Central memory CD8-positive, alpha-beta T cell (primary cell): ENCODE measurements at regions not wholly inside any gene's neighbourhood (a gene's known extent, or its start where the extent isn't known, plus 50 kb on each side); places are given as distances from the start of the nearest gene placed in this dataset.

ENCODE experiments used
- ATAC-seq: fragments of 150-1000 bp; cut with Tn5 transposase; replicated peaks from 2 replicates; pipeline ENCODE4 v1.10.0; 2022; ENCODE audit warnings: mild to moderate bottlenecking, moderate FRiP score, moderate number of reproducible peaks; ENCODE audit not compliant: poor library complexity, severe bottlenecking; ENCODE audit errors: extremely low read depth
- DNase-seq, 2 donors: peaks; one replicate each; pipeline ENCODE4 v3.0.0; 2021; ENCODE audit warnings: low spot score in 2 of 2
- H3K27ac Mint-ChIP-seq: one replicate; pipeline ENCODE4 v1.8.0; 2022; ENCODE audit warnings: low read depth, mild to moderate bottlenecking, moderate library complexity, mixed read lengths
- H3K27me3 Mint-ChIP-seq: one replicate; pipeline ENCODE4 v1.8.0; 2022; ENCODE audit warnings: mixed read lengths
- H3K36me3 Mint-ChIP-seq: one replicate; pipeline ENCODE4 v1.8.0; 2022; ENCODE audit warnings: mild to moderate bottlenecking, moderate library complexity, mixed read lengths; ENCODE audit not compliant: insufficient read depth
- H3K4me1 Mint-ChIP-seq: one replicate; pipeline ENCODE4 v1.8.0; 2022; ENCODE audit warnings: mixed read lengths
- H3K4me3 Mint-ChIP-seq: one replicate; pipeline ENCODE4 v1.8.0; 2022; ENCODE audit warnings: mild to moderate bottlenecking, moderate library complexity, mixed read lengths
- H3K9me3 Mint-ChIP-seq: one replicate; pipeline ENCODE4 v1.8.0; 2022; ENCODE audit warnings: mixed read lengths

DNA sequence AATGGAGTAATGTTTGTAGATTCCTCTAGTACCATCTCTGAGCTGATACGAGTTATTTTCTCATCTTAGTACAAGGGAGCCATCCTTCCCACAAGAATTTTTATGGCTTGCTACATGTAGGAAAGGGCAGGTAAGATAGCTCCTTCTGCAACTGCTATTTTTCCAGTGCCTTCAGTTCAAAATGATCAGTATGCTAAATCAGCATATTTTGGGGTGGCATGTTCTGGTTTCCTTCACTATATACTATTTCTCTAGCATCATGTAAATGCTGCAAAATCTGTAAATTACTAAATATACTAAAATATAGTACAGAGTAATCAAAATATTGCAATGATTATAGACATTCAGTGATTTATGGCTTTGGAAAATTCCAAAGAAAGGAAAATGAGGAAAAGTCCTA lies 1230.0 kb upstream of the CHAC2 start:
- no peak overlapping the region for H3K27ac Mint-ChIP-seq
- DNase-seq (no peak), ATAC-seq (no peak)
- H3K9me3 Mint-ChIP-seq = peaks cover 9% of the 10 kb centered on the region
- H3K36me3 Mint-ChIP-seq = no peaks in the 10 kb centered on the region
- no peaks in the 10 kb centered on the region for H3K4me1 Mint-ChIP-seq
- no peak overlapping the region for H3K4me3 Mint-ChIP-seq
- H3K27me3 Mint-ChIP-seq = no peaks in the 10 kb centered on the region

DNA sequence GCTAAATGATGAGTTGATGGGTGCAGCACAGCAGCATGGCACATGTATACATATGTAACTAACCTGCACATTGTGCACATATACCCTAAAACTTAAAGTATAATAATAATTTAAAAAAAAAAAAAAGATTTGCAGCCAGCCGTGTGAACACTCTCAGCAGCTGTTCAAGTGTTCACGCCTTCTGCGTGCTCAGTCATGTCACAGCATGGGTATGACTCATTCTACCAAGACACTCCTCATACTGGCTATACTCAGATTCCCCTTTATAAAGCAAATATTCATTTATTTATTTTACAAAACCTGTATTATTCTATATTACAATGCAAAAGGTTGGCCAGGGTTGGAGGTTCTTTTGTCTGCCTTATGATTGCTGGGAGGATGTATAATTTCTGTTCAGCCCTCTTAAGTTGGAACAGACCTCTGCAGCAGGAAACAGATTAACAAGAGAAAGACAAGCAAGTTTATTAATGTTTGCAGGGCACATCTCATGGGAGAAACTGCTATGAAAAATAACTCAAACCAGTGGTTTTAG lies 1230.6 kb upstream of the CHAC2 start:
- DNase-seq (no peak), ATAC-seq (no peak)
- Mint-ChIP-seq H3K27ac (no peak overlapping the region), H3K9me3 (peaks cover 8% of the 10 kb centered on the region), H3K36me3 (no peaks in the 10 kb centered on the region), H3K4me1 (no peaks in the 10 kb centered on the region), H3K27me3 (no peaks in the 10 kb centered on the region), H3K4me3 (no peak overlapping the region)

- peaks cover 4% of the 10 kb centered on the region for H3K9me3 Mint-ChIP-seq
- H3K4me1 Mint-ChIP-seq = no peaks in the 10 kb centered on the region
- no peaks in the 10 kb centered on the region for H3K27me3 Mint-ChIP-seq
- DNase-seq (no peak), ATAC-seq (no peak)
- no peak overlapping the region for H3K4me3 Mint-ChIP-seq
- no peaks in the 10 kb centered on the region for H3K36me3 Mint-ChIP-seq
- no peak overlapping the region for H3K27ac Mint-ChIP-seq
Observed at GRCh38 chr2:52532956-52533355, 1234.6 kb upstream of the CHAC2 start.

GRCh38 chr2:52526735-52527134 lies 1240.9 kb upstream of the CHAC2 start:
- H3K36me3 Mint-ChIP-seq = no peaks in the 10 kb centered on the region
- H3K27ac Mint-ChIP-seq = no peak overlapping the region
- no peaks in the 10 kb centered on the region for H3K4me1 Mint-ChIP-seq
- no peaks in the 10 kb centered on the region for H3K27me3 Mint-ChIP-seq
- ATAC-seq (no peak), DNase-seq (no peak)
- H3K4me3 Mint-ChIP-seq = no peak overlapping the region
- H3K9me3 Mint-ChIP-seq = no peaks in the 10 kb centered on the region

- Mint-ChIP-seq H3K27ac (no peak overlapping the region), H3K27me3 (no peaks in the 10 kb centered on the region), H3K9me3 (no peaks in the 10 kb centered on the region)
Observed at GRCh38 chr2:52520644-52521043, 1247.0 kb upstream of the CHAC2 start.

DNA sequence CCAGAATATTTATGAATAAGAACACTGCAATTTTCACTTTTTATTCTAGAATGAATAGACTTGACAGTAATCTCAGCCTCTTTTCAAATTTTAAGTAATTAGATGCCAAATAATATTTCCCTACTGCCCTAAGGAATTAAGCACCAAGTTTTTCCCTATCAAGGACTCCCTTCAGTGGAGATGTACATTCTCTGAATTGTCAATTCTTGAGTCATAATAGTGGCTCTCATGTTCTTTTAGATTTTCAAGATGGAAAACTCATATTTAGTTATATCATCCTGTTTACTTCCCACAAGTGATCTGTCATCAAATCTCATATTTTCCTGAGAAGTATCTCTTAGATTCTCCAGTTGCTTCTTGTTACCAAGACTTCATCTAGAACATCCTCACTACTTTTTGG lies 1248.9 kb upstream of the CHAC2 start:
- no peak for DNase-seq
- no peaks in the 10 kb centered on the region for H3K9me3 Mint-ChIP-seq
- no peaks in the 10 kb centered on the region for H3K27me3 Mint-ChIP-seq
- H3K27ac Mint-ChIP-seq = no peak overlapping the region
- no peaks in the 10 kb centered on the region for H3K36me3 Mint-ChIP-seq
- no peaks in the 10 kb centered on the region for H3K4me1 Mint-ChIP-seq
- no peak for ATAC-seq
- H3K4me3 Mint-ChIP-seq = no peak overlapping the region

More at GRCh38 chr2:52520644-52521043, 1247.0 kb upstream of the CHAC2 start:
- DNase-seq (no peak), ATAC-seq (no peak)
- Mint-ChIP-seq H3K36me3 (no peaks in the 10 kb centered on the region), H3K4me3 (no peak overlapping the region), H3K4me1 (no peaks in the 10 kb centered on the region)

DNA sequence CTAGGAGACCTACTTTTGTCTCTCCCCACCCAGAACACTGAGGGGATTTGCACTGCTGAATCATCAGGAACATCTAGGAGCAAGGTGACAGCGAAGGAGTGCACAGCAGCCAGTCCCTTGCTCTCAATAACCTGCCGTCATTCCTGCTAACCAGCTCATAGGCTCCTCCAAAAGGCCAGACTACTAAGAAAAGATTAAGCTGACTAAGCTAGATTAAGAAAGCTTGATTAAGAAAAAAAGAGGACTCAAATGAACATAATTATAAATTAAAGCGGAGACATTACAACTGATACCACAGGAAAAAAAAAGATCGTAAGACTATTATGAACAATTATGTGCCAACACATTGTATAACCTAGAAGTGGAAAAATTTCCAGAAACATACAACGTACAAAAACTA lies 1254.8 kb upstream of the CHAC2 start:
- H3K27me3 Mint-ChIP-seq = no peaks in the 10 kb centered on the region
- H3K36me3 Mint-ChIP-seq = no peaks in the 10 kb centered on the region
- H3K4me1 Mint-ChIP-seq = no peaks in the 10 kb centered on the region
- no peak for ATAC-seq
- peaks cover 7% of the 10 kb centered on the region for H3K9me3 Mint-ChIP-seq
- DNase-seq = no peak
- no peak overlapping the region for H3K27ac Mint-ChIP-seq
- H3K4me3 Mint-ChIP-seq = no peak overlapping the region

DNA sequence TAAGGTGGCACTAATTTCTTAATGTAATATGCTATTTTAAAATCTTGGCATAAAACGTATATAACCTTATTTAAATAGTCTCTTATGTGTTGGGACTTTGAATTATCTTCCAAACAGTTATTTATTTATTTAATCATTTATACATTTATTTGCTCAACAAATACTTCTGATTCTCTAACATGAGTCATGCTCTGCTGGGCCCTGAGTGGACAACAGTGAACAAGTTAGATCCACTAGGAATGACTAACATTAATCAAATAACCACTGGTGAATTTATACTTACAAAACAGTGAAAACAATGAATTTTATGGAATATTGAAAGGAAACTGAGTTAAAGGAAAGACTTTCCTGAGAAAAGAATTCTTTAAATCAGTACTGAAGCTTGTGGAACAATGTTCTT lies 1257.2 kb upstream of the CHAC2 start:
- DNase-seq (no peak), ATAC-seq (no peak)
- Mint-ChIP-seq H3K9me3 (peaks cover 7% of the 10 kb centered on the region), H3K27me3 (no peaks in the 10 kb centered on the region), H3K27ac (no peak overlapping the region), H3K36me3 (no peaks in the 10 kb centered on the region), H3K4me1 (no peaks in the 10 kb centered on the region), H3K4me3 (no peak overlapping the region)

DNA sequence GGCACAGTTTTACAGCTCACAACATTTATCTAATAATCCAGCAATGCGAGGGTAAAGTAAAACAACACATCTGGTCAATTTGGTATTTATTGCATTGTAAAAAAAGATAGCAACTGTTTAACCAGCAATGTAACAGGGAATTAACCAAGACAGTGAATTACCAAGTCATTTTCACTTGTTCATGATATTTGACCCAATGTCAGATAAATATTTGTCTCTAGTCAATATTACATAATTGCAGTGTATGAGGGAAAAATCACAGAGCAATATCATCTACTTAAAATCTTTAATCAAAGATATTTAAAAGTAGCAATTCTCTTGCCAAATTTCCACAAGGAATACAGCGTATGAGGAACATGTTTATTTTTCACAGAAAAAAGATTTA lies 1265.1 kb upstream of the CHAC2 start:
- Mint-ChIP-seq H3K36me3 (no peaks in the 10 kb centered on the region), H3K27me3 (no peaks in the 10 kb centered on the region), H3K9me3 (peaks cover 9% of the 10 kb centered on the region), H3K4me1 (no peaks in the 10 kb centered on the region), H3K4me3 (no peak overlapping the region), H3K27ac (no peak overlapping the region)
- no peak for DNase-seq
- ATAC-seq = no peak

- DNase-seq (no peak), ATAC-seq (no peak)
- H3K27me3 Mint-ChIP-seq = no peaks in the 10 kb centered on the region
- H3K9me3 Mint-ChIP-seq = peaks cover 9% of the 10 kb centered on the region
- no peaks in the 10 kb centered on the region for H3K4me1 Mint-ChIP-seq
- no peaks in the 10 kb centered on the region for H3K36me3 Mint-ChIP-seq
- no peak overlapping the region for H3K4me3 Mint-ChIP-seq
- no peak overlapping the region for H3K27ac Mint-ChIP-seq
Observed at GRCh38 chr2:52501715-52502475, 1265.7 kb upstream of the CHAC2 start.

DNA sequence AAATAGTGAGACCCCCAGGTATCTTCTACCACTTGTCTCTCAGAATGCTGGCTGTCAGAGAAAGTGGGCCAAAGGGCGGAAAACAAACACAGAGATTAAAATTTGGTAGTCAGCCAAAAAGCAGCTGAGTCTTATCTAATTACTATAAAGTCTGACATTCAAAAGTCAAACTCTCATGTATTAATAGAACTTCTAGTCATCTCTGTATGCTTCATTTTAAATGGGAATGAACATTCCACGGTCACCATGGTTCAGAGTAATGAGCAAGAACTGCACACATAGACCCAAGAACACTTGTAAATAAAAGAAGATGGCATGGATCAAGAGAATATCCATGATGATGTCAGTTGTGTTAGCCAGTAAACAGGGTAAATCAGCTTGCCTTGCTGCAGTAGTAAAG lies 1267.0 kb upstream of the CHAC2 start:
- H3K4me3 Mint-ChIP-seq = no peak overlapping the region
- DNase-seq (no peak), ATAC-seq (no peak)
- no peaks in the 10 kb centered on the region for H3K36me3 Mint-ChIP-seq
- H3K27ac Mint-ChIP-seq = no peak overlapping the region
- H3K9me3 Mint-ChIP-seq = peaks cover 9% of the 10 kb centered on the region
- H3K27me3 Mint-ChIP-seq = no peaks in the 10 kb centered on the region
- no peaks in the 10 kb centered on the region for H3K4me1 Mint-ChIP-seq

GRCh38 chr2:52498077-52498750 lies 1269.4 kb upstream of the CHAC2 start:
- ATAC-seq = no peak
- no peaks in the 10 kb centered on the region for H3K9me3 Mint-ChIP-seq
- H3K4me1 Mint-ChIP-seq = no peaks in the 10 kb centered on the region
- H3K36me3 Mint-ChIP-seq = no peaks in the 10 kb centered on the region
- no peak overlapping the region for H3K27ac Mint-ChIP-seq
- no peak overlapping the region for H3K4me3 Mint-ChIP-seq
- no peak for DNase-seq
- H3K27me3 Mint-ChIP-seq = no peaks in the 10 kb centered on the region

DNA sequence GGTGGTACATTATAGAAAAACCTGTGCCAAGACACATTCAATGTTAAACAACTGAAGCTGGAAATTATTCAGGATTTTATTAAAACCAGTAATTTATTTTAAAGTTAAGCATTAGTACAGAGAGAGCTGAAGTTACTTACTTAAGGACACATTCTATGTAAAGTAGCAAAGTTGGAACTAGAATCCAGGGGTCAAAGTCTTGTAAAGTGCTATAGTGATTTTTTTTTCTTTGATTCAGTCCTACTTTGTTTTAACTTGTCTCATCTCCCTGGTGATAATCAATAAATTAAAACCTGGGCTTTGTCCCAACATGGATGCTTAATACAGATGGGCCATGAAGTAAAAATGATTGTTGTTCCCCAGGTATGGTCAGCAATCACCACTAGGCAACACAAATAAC lies 1271.8 kb upstream of the CHAC2 start:
- Mint-ChIP-seq H3K27ac (no peak overlapping the region), H3K9me3 (peaks cover 9% of the 10 kb centered on the region)
- ATAC-seq = no peak

More for the DNA sequence above, 1271.8 kb upstream of the CHAC2 start:
- no peak for DNase-seq
- Mint-ChIP-seq H3K27me3 (no peaks in the 10 kb centered on the region), H3K4me1 (no peaks in the 10 kb centered on the region), H3K4me3 (no peak overlapping the region), H3K36me3 (peaks cover 2% of the 10 kb centered on the region)
